Natural killer cell (primary cell): ENCODE measurements at regions not wholly inside any gene's neighbourhood (a gene's known extent, or its start where the extent isn't known, plus 50 kb on each side); places are given as distances from the start of the nearest gene placed in this dataset.

Source experiments
- ATAC-seq, 3 donors: fragments of 150-1000 bp in 2 of 3; fragments of 200-7000 bp in 1 of 3; cut with Tn5 transposase; 1 replicate in 1 of 3; 2 replicates in 2 of 3; pipeline ENCODE4 v1.10.0; 2021; ENCODE audit warnings: mild to moderate bottlenecking in 2 of 3, moderate library complexity in 2 of 3
- DNase-seq, 2 donors: peaks; one replicate each; pipeline versions ENCODE4 v3.0.0 to v3.0.0-alpha.2; 2013 to 2021; ENCODE audit warnings: mixed read lengths in 1 of 2
- H3K27ac ChIP-seq: one replicate; pipeline ENCODE4 v1.5.1; 2013; ENCODE audit warnings: mild to moderate bottlenecking, low read length
- H3K27me3 ChIP-seq: one replicate; pipeline ENCODE4 v1.6.1; 2013; ENCODE audit warnings: low read length; ENCODE audit not compliant: control insufficient read depth, insufficient read depth
- H3K36me3 ChIP-seq: one replicate; pipeline ENCODE4 v1.6.1; 2013; ENCODE audit warnings: low read length; ENCODE audit not compliant: control insufficient read depth, insufficient read depth
- H3K4me1 ChIP-seq: one replicate; pipeline ENCODE4 v1.6.1; 2013; ENCODE audit warnings: low read length; ENCODE audit not compliant: control insufficient read depth, insufficient read depth
- H3K4me3 ChIP-seq: one replicate; pipeline ENCODE4 v1.5.1; 2013; ENCODE audit warnings: low read length
- H3K9me3 ChIP-seq: one replicate; pipeline ENCODE4 v1.6.1; 2013; ENCODE audit warnings: low read length; ENCODE audit not compliant: control insufficient read depth, insufficient read depth
- H3K27ac Mint-ChIP-seq, 2 donors: one replicate each; pipeline ENCODE4 v1.8.0; 2022; ENCODE audit warnings: mild to moderate bottlenecking in 2 of 2, mixed read lengths in 2 of 2, moderate library complexity in 1 of 2
- H3K27me3 Mint-ChIP-seq, 2 donors: one replicate each; pipeline ENCODE4 v1.8.0; 2022; ENCODE audit warnings: low read depth in 2 of 2, mixed read lengths in 2 of 2
- H3K36me3 Mint-ChIP-seq: one replicate; pipeline ENCODE4 v1.8.0; 2022; ENCODE audit warnings: mixed read lengths
- H3K4me1 Mint-ChIP-seq, 2 donors: one replicate each; pipeline ENCODE4 v1.8.0; 2022; ENCODE audit warnings: mixed read lengths in 2 of 2
- H3K4me3 Mint-ChIP-seq: one replicate; pipeline ENCODE4 v1.8.0; 2022; ENCODE audit warnings: mild to moderate bottlenecking, moderate library complexity, mixed read lengths
- H3K9me3 Mint-ChIP-seq, 2 donors: one replicate each; pipeline ENCODE4 v1.8.0; 2022; ENCODE audit warnings: mixed read lengths in 2 of 2
- WGBS: methylation state at CpG from one replicate; pipeline ENCODE4 v1.1.7; 2013; ENCODE audit warnings: missing lambda C conversion rate; ENCODE audit not compliant: insufficient coverage; 5-methylcytosine and 5-hydroxymethylcytosine counted together
- intact Hi-C: fragments of 100-400 bp; cut with micrococcal nuclease; formaldehyde crosslinking; loops from one replicate; pipeline ENCODE4 v1.14.2; 2022
- TF ChIP-seq, protein P1 (sequence below): fragments of 200-600 bp; IDR thresholded peaks from one replicate; pipeline ENCODE4 v1.8.0; 2022; ENCODE audit warnings: antibody characterized with exemption

DNA sequence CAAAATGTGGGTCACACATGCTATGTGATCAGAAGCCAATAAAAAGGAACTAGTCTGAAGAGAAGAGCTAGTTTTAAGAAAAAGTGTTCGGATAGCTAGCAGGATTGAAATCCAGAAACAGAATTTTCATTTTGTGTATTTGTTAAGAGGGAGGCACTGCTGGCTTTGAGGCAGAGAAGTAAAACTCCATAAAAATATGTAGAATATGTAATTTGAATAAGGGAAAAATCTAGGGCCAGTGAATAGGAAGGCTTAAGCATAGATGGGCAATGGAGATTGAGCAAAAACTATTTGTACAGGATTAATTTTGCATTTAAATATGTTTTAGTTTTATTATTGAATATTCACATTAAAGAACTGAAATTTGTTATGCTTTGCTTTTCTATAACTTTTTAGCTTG lies 399.9 kb upstream of the PITX2 start:
- no peaks in the 10 kb centered on the region for H3K9me3 ChIP-seq
- no peak overlapping the region for H3K27ac ChIP-seq
- Mint-ChIP-seq H3K36me3 (no peaks in the 10 kb centered on the region), H3K27ac (no peak overlapping the region), H3K4me1 (no peaks in the 10 kb centered on the region), H3K27me3 (no peaks in the 10 kb centered on the region), H3K4me3 (no peak overlapping the region), H3K9me3 (peaks cover 10 to 11% of the 10 kb centered on the region in 2 donors)
- no peaks in the 10 kb centered on the region for H3K4me1 ChIP-seq
- no peak overlapping the region for H3K4me3 ChIP-seq
- intact Hi-C loops: no loop called here
- TF ChIP-seq, protein P1, sequence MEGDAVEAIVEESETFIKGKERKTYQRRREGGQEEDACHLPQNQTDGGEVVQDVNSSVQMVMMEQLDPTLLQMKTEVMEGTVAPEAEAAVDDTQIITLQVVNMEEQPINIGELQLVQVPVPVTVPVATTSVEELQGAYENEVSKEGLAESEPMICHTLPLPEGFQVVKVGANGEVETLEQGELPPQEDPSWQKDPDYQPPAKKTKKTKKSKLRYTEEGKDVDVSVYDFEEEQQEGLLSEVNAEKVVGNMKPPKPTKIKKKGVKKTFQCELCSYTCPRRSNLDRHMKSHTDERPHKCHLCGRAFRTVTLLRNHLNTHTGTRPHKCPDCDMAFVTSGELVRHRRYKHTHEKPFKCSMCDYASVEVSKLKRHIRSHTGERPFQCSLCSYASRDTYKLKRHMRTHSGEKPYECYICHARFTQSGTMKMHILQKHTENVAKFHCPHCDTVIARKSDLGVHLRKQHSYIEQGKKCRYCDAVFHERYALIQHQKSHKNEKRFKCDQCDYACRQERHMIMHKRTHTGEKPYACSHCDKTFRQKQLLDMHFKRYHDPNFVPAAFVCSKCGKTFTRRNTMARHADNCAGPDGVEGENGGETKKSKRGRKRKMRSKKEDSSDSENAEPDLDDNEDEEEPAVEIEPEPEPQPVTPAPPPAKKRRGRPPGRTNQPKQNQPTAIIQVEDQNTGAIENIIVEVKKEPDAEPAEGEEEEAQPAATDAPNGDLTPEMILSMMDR: no peak
- H3K36me3 ChIP-seq: no peaks in the 10 kb centered on the region
- H3K27me3 ChIP-seq: no peaks in the 10 kb centered on the region
- DNase-seq: no peak
- 85% methylated on average over 1 of the region's 1 CpG for WGBS
- no peak for ATAC-seq

- no peak overlapping the region for H3K4me3 Mint-ChIP-seq
- Histone ChIP-seq H3K9me3 (no peaks in the 10 kb centered on the region), H3K27ac (no peak overlapping the region), H3K36me3 (no peaks in the 10 kb centered on the region), H3K4me3 (no peak overlapping the region), H3K4me1 (no peaks in the 10 kb centered on the region), H3K27me3 (no peaks in the 10 kb centered on the region)
- DNase-seq (no peak), ATAC-seq (no peak)
- intact Hi-C loops: no loop called here
- H3K9me3 Mint-ChIP-seq: peaks cover 9 to 17% of the 10 kb centered on the region in 2 donors
- WGBS: 62% methylated on average over 1 of the region's 1 CpG
- TF ChIP-seq, protein P1: no peak
- H3K27ac Mint-ChIP-seq: no peak overlapping the region
- H3K4me1 Mint-ChIP-seq: no peaks in the 10 kb centered on the region
- no peaks in the 10 kb centered on the region for H3K36me3 Mint-ChIP-seq
- H3K27me3 Mint-ChIP-seq: no peaks in the 10 kb centered on the region
These were observed 404.6 kb upstream of the PITX2 start for GRCh38 chr4:111027526-111027925.

DNA sequence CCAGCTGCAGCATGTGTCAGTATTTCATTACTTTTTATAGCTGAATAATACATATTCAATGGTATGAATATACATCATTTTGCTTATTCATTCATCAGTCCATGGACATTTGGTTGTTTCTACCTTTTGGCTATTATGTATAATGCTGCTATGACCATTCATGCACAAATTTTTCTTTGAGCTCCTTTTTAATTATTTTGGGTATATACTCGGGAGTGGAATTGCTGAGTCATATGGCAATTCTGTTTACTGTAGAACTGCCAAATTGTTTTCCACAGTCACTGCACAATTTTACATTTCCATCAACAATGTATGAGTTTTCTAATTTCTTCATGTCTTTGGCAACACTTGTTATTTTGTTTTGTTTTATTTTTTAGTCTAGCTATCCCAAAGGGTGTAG lies 405.9 kb upstream of the PITX2 start:
- Mint-ChIP-seq H3K27me3 (no peaks in the 10 kb centered on the region), H3K4me1 (no peaks in the 10 kb centered on the region), H3K4me3 (no peak overlapping the region), H3K36me3 (no peaks in the 10 kb centered on the region), H3K9me3 (peaks cover 8 to 14% of the 10 kb centered on the region in 2 donors), H3K27ac (no peak overlapping the region)
- Histone ChIP-seq H3K9me3 (no peaks in the 10 kb centered on the region), H3K27me3 (no peaks in the 10 kb centered on the region), H3K36me3 (no peaks in the 10 kb centered on the region), H3K4me1 (no peaks in the 10 kb centered on the region), H3K4me3 (no peak overlapping the region), H3K27ac (no peak overlapping the region)
- WGBS: no CpG with 5 or more reads among the region's 1 CpG
- DNase-seq (no peak), ATAC-seq (no peak)
- intact Hi-C loops: no loop called here
- TF ChIP-seq, protein P1: no peak

- H3K4me1 ChIP-seq: no peaks in the 10 kb centered on the region
- TF ChIP-seq, protein P1: no peak
- H3K27ac ChIP-seq: no peak overlapping the region
- no peaks in the 10 kb centered on the region for H3K9me3 ChIP-seq
- ATAC-seq: no peak
- no peak overlapping the region for H3K4me3 ChIP-seq
- H3K36me3 ChIP-seq: no peaks in the 10 kb centered on the region
- WGBS: no CpG with 5 or more reads among the region's 1 CpG
- no peaks in the 10 kb centered on the region for H3K4me1 Mint-ChIP-seq
- no peak overlapping the region for H3K27ac Mint-ChIP-seq
- H3K36me3 Mint-ChIP-seq: no peaks in the 10 kb centered on the region
- H3K9me3 Mint-ChIP-seq: peaks cover 5 to 11% of the 10 kb centered on the region in 2 donors
- H3K4me3 Mint-ChIP-seq: no peak overlapping the region
- intact Hi-C loops: no loop called here
- H3K27me3 Mint-ChIP-seq: no peaks in the 10 kb centered on the region
- H3K27me3 ChIP-seq: no peaks in the 10 kb centered on the region
- DNase-seq: no peak
These were observed 408.2 kb upstream of the PITX2 start for GRCh38 chr4:111031001-111031579.
